HCT116 (cell line): ENCODE measurements at regions not wholly inside any gene's neighbourhood (a gene's known extent, or its start where the extent isn't known, plus 50 kb on each side); places are given as distances from the start of the nearest gene placed in this dataset.
A peak's percentile ranks its signal among the peaks of the same experiment; 100 is the strongest.

ENCODE experiments used
- ATAC-seq: fragments of 200-7000 bp; cut with Tn5 transposase; 2 replicates; pipeline ENCODE4 v1.9.1; 2020; ENCODE audit warnings: mild to moderate bottlenecking, moderate library complexity
- BruUV-seq: library from RNA; stranded (reverse); fragments of 400-500 nt; replicated peaks from 2 replicates; lab custom pipeline; 2021; lab: Mats Ljungman, UMichigan
- CTCF ChIA-PET: fragments of 300-600 bp; sonication (Branson Sonifier 250); formaldehyde crosslinking; loops from one replicate; lab custom pipeline; 2021; ENCODE audit warnings: antibody characterized with exemption; lab: Charles Lee
- POLR2A ChIA-PET: fragments of 300-600, 350-600 bp; sonication (Branson Sonifier 250); formaldehyde crosslinking; loops from one replicate; lab custom pipeline; 2021; ENCODE audit warnings: antibody characterized with exemption; lab: Charles Lee
- RAD21 ChIA-PET, 2 experiments: fragments of 300-600 bp; sonication (Branson Sonifier 250); formaldehyde crosslinking; loops; one replicate each; lab custom pipeline; 2023; ENCODE audit warnings: low total read pairs in 2 of 2; ENCODE audit not compliant: uncharacterized antibody in 2 of 2, unreplicated experiment in 2 of 2, low non-redundant PET in 1 of 2; lab: Charles Lee
- DNase-seq: peaks from one replicate; pipeline ENCODE4 v3.0.0-alpha.2; 2010; ENCODE audit warnings: low read depth, low spot score
- H2AFZ ChIP-seq: fragments of 200-600 bp; shearing (Covaris generic), sonication (generic); 2 replicates; pipeline ENCODE4 v1.6.1; 2017; ENCODE audit warnings: low read depth, mixed run types, mixed read lengths, antibody characterized with exemption, low read length; ENCODE audit not compliant: poor library complexity, severe bottlenecking
- H3K27ac ChIP-seq: 2 replicates; pipeline ENCODE4 v1.5.1; 2012; ENCODE audit warnings: low read depth, low read length
- H3K27me3 ChIP-seq: fragments of 200-600 bp; sonication (generic); 2 replicates; pipeline ENCODE4 v1.6.1; 2016; ENCODE audit warnings: mixed run types, low read length, mixed read lengths; ENCODE audit not compliant: insufficient read depth
- H3K36me3 ChIP-seq, 2 experiments: fragments of 200-500 bp in 1 of 2; fragments of 200-600 bp in 1 of 2; sonication (Bioruptor generic) in 1 of 2; sonication (generic) in 1 of 2; 2 replicates each; pipeline versions ENCODE4 v1.5.1 to v1.6.1; 2014 to 2016; ENCODE audit warnings: low read length in 2 of 2, inconsistent platforms in 1 of 2, mixed read lengths in 1 of 2, mixed run types in 1 of 2; ENCODE audit not compliant: insufficient read depth in 2 of 2, control insufficient read depth in 1 of 2
- H3K4me1 ChIP-seq, 2 experiments: fragments of 200-600 bp in 1 of 2; sonication (generic) in 1 of 2; 2 replicates each; pipeline versions ENCODE4 v1.5.1 to v1.6.1; 2012 to 2017; ENCODE audit warnings: low read length in 2 of 2, inconsistent platforms in 1 of 2, mild to moderate bottlenecking in 1 of 2, mixed read lengths in 1 of 2, mixed run types in 1 of 2, moderate library complexity in 1 of 2; ENCODE audit not compliant: insufficient read depth in 2 of 2, control insufficient read depth in 1 of 2
- H3K4me2 ChIP-seq: fragments of 200-600 bp; sonication (generic); 2 replicates; pipeline ENCODE4 v1.6.1; 2017; ENCODE audit warnings: mixed run types, low read length, mixed read lengths
- H3K4me3 ChIP-seq, 2 experiments: fragments of 200-600 bp in 1 of 2; sonication (generic) in 1 of 2; replicated peaks in 1 of 2; 2 replicates each; pipeline ENCODE4 v1.5.1; 2011 to 2016; ENCODE audit warnings: low read length in 2 of 2, control low read depth in 1 of 2, low read depth in 1 of 2, mild to moderate bottlenecking in 1 of 2, mixed read lengths in 1 of 2, mixed run types in 1 of 2
- H3K79me2 ChIP-seq: fragments of 200-600 bp; sonication (generic); 2 replicates; pipeline ENCODE4 v1.6.1; 2017; ENCODE audit warnings: mild to moderate bottlenecking, mixed run types, low read length, moderate library complexity, mixed read lengths; ENCODE audit not compliant: insufficient read depth
- H3K9ac ChIP-seq: fragments of 200-600 bp; sonication (generic); 2 replicates; pipeline ENCODE4 v1.6.1; 2016; ENCODE audit warnings: low read length, mixed read lengths
- H3K9me2 ChIP-seq: fragments of 200-600 bp; sonication (generic), shearing (Covaris generic); 2 replicates; pipeline ENCODE4 v1.6.1; 2017; ENCODE audit warnings: mixed run types, mild to moderate bottlenecking, moderate library complexity; ENCODE audit not compliant: insufficient read depth
- H3K9me3 ChIP-seq, 2 experiments: fragments of 200-500 bp in 1 of 2; fragments of 200-600 bp in 1 of 2; sonication (Bioruptor generic) in 1 of 2; sonication (generic) in 1 of 2; 2 replicates each; pipeline ENCODE4 v1.6.1; 2014 to 2017; ENCODE audit warnings: low read length in 2 of 2, mixed read lengths in 2 of 2, inconsistent platforms in 1 of 2, low read depth in 1 of 2, mild to moderate bottlenecking in 1 of 2, mixed run types in 1 of 2, moderate library complexity in 1 of 2; ENCODE audit not compliant: control insufficient read depth in 1 of 2, insufficient read depth in 1 of 2
- H4K20me1 ChIP-seq: fragments of 200-600 bp; sonication (generic), shearing (Covaris generic); 2 replicates; pipeline ENCODE4 v1.6.1; 2017; ENCODE audit warnings: mixed run types, mild to moderate bottlenecking, moderate library complexity; ENCODE audit not compliant: insufficient read depth
- CEBPB ChIP-seq: IDR thresholded peaks from 2 replicates; pipeline ENCODE4 v1.6.1; 2012; ENCODE audit warnings: low read depth
- EGR1 ChIP-seq: IDR thresholded peaks from 2 replicates; pipeline ENCODE4 v1.6.1; 2012; ENCODE audit warnings: low read depth
- ELF1 ChIP-seq: IDR thresholded peaks from 2 replicates; pipeline ENCODE4 v1.6.1; 2012; ENCODE audit warnings: low read depth, borderline replicate concordance
- EZH2phosphoT487 ChIP-seq: fragments of 200-600 bp; IDR thresholded peaks from 2 replicates; pipeline ENCODE4 v1.6.1; 2018; ENCODE audit warnings: antibody characterized with exemption, borderline replicate concordance
- JUND ChIP-seq: IDR thresholded peaks from 2 replicates; pipeline ENCODE4 v1.6.1; 2012
- POLR2AphosphoS5 ChIP-seq: IDR thresholded peaks from 2 replicates; pipeline ENCODE4 v1.6.1; 2011; ENCODE audit warnings: mild to moderate bottlenecking, low read depth, low read length, moderate library complexity
- REST ChIP-seq: IDR thresholded peaks from 2 replicates; pipeline ENCODE4 v1.6.1; 2012; ENCODE audit warnings: low read depth
- SP1 ChIP-seq: IDR thresholded peaks from 2 replicates; pipeline ENCODE4 v1.6.1; 2012; ENCODE audit warnings: low read depth
- SRF ChIP-seq: IDR thresholded peaks from 2 replicates; pipeline ENCODE4 v1.6.1; 2012; ENCODE audit warnings: low read depth
- ZFX ChIP-seq: fragments of 450-650 bp; IDR thresholded peaks from 2 replicates; pipeline ENCODE4 v1.6.1; 2017
- ZNF274 ChIP-seq: fragments of 200-500 bp; sonication (Bioruptor generic); IDR thresholded peaks from 2 replicates; pipeline ENCODE4 v1.6.1; 2014; ENCODE audit warnings: mild to moderate bottlenecking, low read depth, low read length, inconsistent platforms
- intact Hi-C: fragments of 100-400 bp; cut with micrococcal nuclease; formaldehyde crosslinking; loops from 2 replicates; pipeline ENCODE4 v1.10.0; 2022
- TF ChIP-seq, protein P1 (sequence below): IDR thresholded peaks from 2 replicates; pipeline ENCODE4 v1.6.1; 2012
- TF ChIP-seq, protein P2 (sequence below), 3 experiments: fragments of 200-600 bp in 1 of 3; sonication (generic) in 1 of 3; IDR thresholded peaks in 2 of 3; conservative IDR thresholded peaks in 1 of 3; 2 replicates each; pipeline ENCODE4 v1.5.1; 2012 to 2017; ENCODE audit warnings: low read depth in 2 of 3, low read length in 2 of 3, antibody characterized with exemption in 1 of 3, borderline replicate concordance in 1 of 3, control low read depth in 1 of 3, mild to moderate bottlenecking in 1 of 3, mixed read lengths in 1 of 3, mixed run types in 1 of 3, moderate library complexity in 1 of 3; ENCODE audit not compliant: insufficient read depth in 1 of 3

DNA sequence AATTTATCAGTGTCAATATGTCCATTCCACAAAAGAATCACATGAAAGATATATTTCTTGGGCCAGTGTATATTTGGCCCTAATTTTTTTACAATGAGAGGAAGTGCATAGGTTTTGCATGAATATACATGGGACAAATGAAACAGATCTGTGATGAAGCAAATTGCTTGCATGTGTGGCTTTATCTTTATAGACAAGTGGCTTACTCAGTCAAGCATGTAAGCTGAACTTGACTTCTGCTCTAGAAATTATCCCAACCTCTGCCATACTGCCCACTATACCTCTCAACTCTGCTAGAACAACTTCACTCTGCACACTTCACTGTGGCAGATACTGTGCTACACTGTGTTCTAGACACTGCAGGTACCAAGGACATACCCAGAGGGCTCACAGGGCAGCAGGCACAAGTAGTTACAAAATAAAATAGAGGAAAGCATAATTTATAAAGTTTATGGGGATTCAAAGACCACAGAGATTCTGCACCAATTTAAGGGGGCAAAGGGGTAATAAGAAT lies 349.2 kb upstream of the HSF2 start:
- no peak for DNase-seq
- no TSS peak for BruUV-seq
- POLR2A ChIA-PET, result no interaction called here

More for the DNA sequence above, 349.2 kb upstream of the HSF2 start:
- intact Hi-C loops, result no loop called here
- Histone ChIP-seq H4K20me1 (no peaks in the 10 kb centered on the region), H3K9ac (no peak overlapping the region), H3K9me3 (no peaks in the 10 kb centered on the region), H3K36me3 (no peaks in the 10 kb centered on the region), H3K79me2 (no peaks in the 10 kb centered on the region), H2AFZ (peak overlapping the region; percentile 94), H3K4me1 (no peaks in the 10 kb centered on the region), H3K4me2 (no peak overlapping the region), H3K9me2 (no peaks in the 10 kb centered on the region), H3K27me3 (no peaks in the 10 kb centered on the region), H3K4me3 (no peak overlapping the region), H3K27ac (no peak overlapping the region)
- TF ChIP-seq EGR1 (no peak), POLR2AphosphoS5 (no peak), REST (no peak), SRF (no peak), EZH2phosphoT487 (no peak), SP1 (no peak), ZNF274 (no peak), CEBPB (no peak), JUND (no peak), ZFX (no peak), ELF1 (no peak)
- TF ChIP-seq, protein P1, sequence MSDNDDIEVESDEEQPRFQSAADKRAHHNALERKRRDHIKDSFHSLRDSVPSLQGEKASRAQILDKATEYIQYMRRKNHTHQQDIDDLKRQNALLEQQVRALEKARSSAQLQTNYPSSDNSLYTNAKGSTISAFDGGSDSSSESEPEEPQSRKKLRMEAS, result no peak
- TF ChIP-seq, protein P2, sequence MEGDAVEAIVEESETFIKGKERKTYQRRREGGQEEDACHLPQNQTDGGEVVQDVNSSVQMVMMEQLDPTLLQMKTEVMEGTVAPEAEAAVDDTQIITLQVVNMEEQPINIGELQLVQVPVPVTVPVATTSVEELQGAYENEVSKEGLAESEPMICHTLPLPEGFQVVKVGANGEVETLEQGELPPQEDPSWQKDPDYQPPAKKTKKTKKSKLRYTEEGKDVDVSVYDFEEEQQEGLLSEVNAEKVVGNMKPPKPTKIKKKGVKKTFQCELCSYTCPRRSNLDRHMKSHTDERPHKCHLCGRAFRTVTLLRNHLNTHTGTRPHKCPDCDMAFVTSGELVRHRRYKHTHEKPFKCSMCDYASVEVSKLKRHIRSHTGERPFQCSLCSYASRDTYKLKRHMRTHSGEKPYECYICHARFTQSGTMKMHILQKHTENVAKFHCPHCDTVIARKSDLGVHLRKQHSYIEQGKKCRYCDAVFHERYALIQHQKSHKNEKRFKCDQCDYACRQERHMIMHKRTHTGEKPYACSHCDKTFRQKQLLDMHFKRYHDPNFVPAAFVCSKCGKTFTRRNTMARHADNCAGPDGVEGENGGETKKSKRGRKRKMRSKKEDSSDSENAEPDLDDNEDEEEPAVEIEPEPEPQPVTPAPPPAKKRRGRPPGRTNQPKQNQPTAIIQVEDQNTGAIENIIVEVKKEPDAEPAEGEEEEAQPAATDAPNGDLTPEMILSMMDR (IDR thresholded peaks at IDR 0.05 in 2 of 3, conservative IDR thresholded peaks at IDR 0.05 in 1 of 3; ENCODE audit: borderline replicate concordance in 1 of 3, insufficient read depth in 1 of 3, low read depth in 2 of 3, low read length in 2 of 3), result no peak
- ChIA-PET RAD21 (no interaction called here), CTCF (no interaction called here)
- ATAC-seq, result no peak
